H9 (cell line): ENCODE measurements at regions not wholly inside any gene's neighbourhood (a gene's known extent, or its start where the extent isn't known, plus 50 kb on each side); places are given as distances from the start of the nearest gene placed in this dataset.

Experiments used
- DNase-seq: peaks from one replicate; pipeline ENCODE4 v3.0.0-alpha.2; 2017
- H2AFZ ChIP-seq: one replicate; pipeline ENCODE4 v1.6.1; 2013; ENCODE audit warnings: mild to moderate bottlenecking, low read length, control low read depth, moderate library complexity
- H2AK5ac ChIP-seq: 2 replicates; pipeline ENCODE4 v1.6.1; 2013; ENCODE audit warnings: low read length, control low read depth, mixed read lengths; ENCODE audit not compliant: insufficient read length
- H2BK120ac ChIP-seq: one replicate; pipeline ENCODE4 v1.6.1; 2013; ENCODE audit warnings: low read depth, mild to moderate bottlenecking, low read length, control low read depth, inconsistent platforms; ENCODE audit not compliant: poor library complexity, severe bottlenecking
- H2BK12ac ChIP-seq: 2 replicates; pipeline ENCODE4 v1.6.1; 2013; ENCODE audit warnings: low read length, control low read depth, mixed read lengths, low read depth; ENCODE audit not compliant: insufficient read length
- H2BK15ac ChIP-seq: 2 replicates; pipeline ENCODE4 v1.6.1; 2013; ENCODE audit warnings: low read depth, low read length, control low read depth
- H2BK20ac ChIP-seq: one replicate; pipeline ENCODE4 v1.6.1; 2013; ENCODE audit warnings: low read depth, mild to moderate bottlenecking, low read length, control low read depth, inconsistent platforms; ENCODE audit not compliant: poor library complexity, severe bottlenecking
- H2BK5ac ChIP-seq: 2 replicates; pipeline ENCODE4 v1.6.1; 2013; ENCODE audit warnings: low read length, control low read depth, mixed read lengths; ENCODE audit not compliant: insufficient read length
- H3K14ac ChIP-seq: 2 replicates; pipeline ENCODE4 v1.6.1; 2013; ENCODE audit warnings: low read length, control low read depth; ENCODE audit not compliant: insufficient read depth
- H3K18ac ChIP-seq: 2 replicates; pipeline ENCODE4 v1.6.1; 2013; ENCODE audit warnings: low read depth, mild to moderate bottlenecking, mixed read lengths, low read length, control low read depth; ENCODE audit not compliant: insufficient read length
- H3K23ac ChIP-seq: 2 replicates; pipeline ENCODE4 v1.6.1; 2013; ENCODE audit warnings: low read length, control low read depth, mixed read lengths, low read depth; ENCODE audit not compliant: insufficient read length
- H3K23me2 ChIP-seq: 2 replicates; pipeline ENCODE4 v1.6.1; 2013; ENCODE audit warnings: low read depth, mild to moderate bottlenecking, mixed read lengths, low read length, control low read depth; ENCODE audit not compliant: insufficient read length, poor library complexity, severe bottlenecking
- H3K27ac ChIP-seq: 2 replicates; pipeline ENCODE4 v1.5.1; 2013; ENCODE audit warnings: low read length, control low read depth, mixed read lengths, low read depth; ENCODE audit not compliant: insufficient read length
- H3K27me3 ChIP-seq: 2 replicates; pipeline ENCODE4 v1.6.1; 2013; ENCODE audit warnings: low read length, control low read depth, inconsistent platforms; ENCODE audit not compliant: insufficient read depth
- H3K4ac ChIP-seq: 2 replicates; pipeline ENCODE4 v1.6.1; 2013; ENCODE audit warnings: low read depth, mild to moderate bottlenecking, control low read depth, inconsistent platforms, low read length, moderate library complexity
- H3K4me1 ChIP-seq: 2 replicates; pipeline ENCODE4 v1.6.1; 2013; ENCODE audit warnings: low read length, control low read depth, inconsistent platforms; ENCODE audit not compliant: insufficient read depth
- H3K4me2 ChIP-seq: 2 replicates; pipeline ENCODE4 v1.6.1; 2013; ENCODE audit warnings: low read length, control low read depth, mixed read lengths; ENCODE audit not compliant: insufficient read length, insufficient read depth
- H3K56ac ChIP-seq: 2 replicates; pipeline ENCODE4 v1.6.1; 2013; ENCODE audit warnings: low read depth, mild to moderate bottlenecking, mixed read lengths, low read length, control low read depth; ENCODE audit not compliant: insufficient read length
- H3K79me1 ChIP-seq: 2 replicates; pipeline ENCODE4 v1.6.1; 2013; ENCODE audit warnings: low read depth, mild to moderate bottlenecking, moderate library complexity, low read length, control low read depth, inconsistent platforms; ENCODE audit not compliant: insufficient read depth, poor library complexity, severe bottlenecking
- H3K79me2 ChIP-seq: 2 replicates; pipeline ENCODE4 v1.6.1; 2013; ENCODE audit warnings: low read length, control low read depth, inconsistent platforms; ENCODE audit not compliant: insufficient read depth
- H3K9ac ChIP-seq: 2 replicates; pipeline ENCODE4 v1.6.1; 2013; ENCODE audit warnings: low read length, control low read depth, mixed read lengths; ENCODE audit not compliant: insufficient read length; ENCODE audit errors: extremely low read depth
- H3K9me3 ChIP-seq: one replicate; pipeline ENCODE4 v1.6.1; 2013; ENCODE audit warnings: low read depth, low read length, inconsistent platforms; ENCODE audit not compliant: control insufficient read depth
- H3T11ph ChIP-seq: one replicate; pipeline ENCODE4 v1.6.1; 2013; ENCODE audit warnings: mild to moderate bottlenecking, low read length, control low read depth, inconsistent platforms
- H4K20me1 ChIP-seq: one replicate; pipeline ENCODE4 v1.6.1; 2013; ENCODE audit not compliant: control insufficient read depth, insufficient read length, insufficient read depth
- H4K5ac ChIP-seq: 2 replicates; pipeline ENCODE4 v1.6.1; 2013; ENCODE audit warnings: low read depth, mild to moderate bottlenecking, mixed read lengths, low read length, control low read depth; ENCODE audit not compliant: insufficient read length
- H4K8ac ChIP-seq: replicated peaks from 2 replicates; pipeline ENCODE4 v1.6.1; 2013; ENCODE audit warnings: low read length, control low read depth, mixed read lengths, low read depth; ENCODE audit not compliant: insufficient read length
- H4K91ac ChIP-seq: 2 replicates; pipeline ENCODE4 v1.6.1; 2013; ENCODE audit warnings: low read depth, mild to moderate bottlenecking, moderate library complexity, mixed read lengths, low read length, control low read depth; ENCODE audit not compliant: insufficient read length
- H3K27ac Mint-ChIP-seq, 3 experiments: 2 replicates in 2 of 3; 3 replicates in 1 of 3; pipeline ENCODE4 v1.8.0; 2020 to 2021; ENCODE audit warnings: mixed read lengths in 3 of 3, mild to moderate bottlenecking in 1 of 3, moderate library complexity in 1 of 3
- H3K27me3 Mint-ChIP-seq: 2 replicates; pipeline ENCODE4 v1.8.0; 2021; ENCODE audit warnings: low read depth, mild to moderate bottlenecking, moderate library complexity, mixed read lengths
- H3K36me3 Mint-ChIP-seq, 3 experiments: 2 replicates in 2 of 3; 3 replicates in 1 of 3; pipeline ENCODE4 v1.8.0; 2020 to 2021; ENCODE audit warnings: low read depth in 3 of 3, mixed read lengths in 3 of 3; ENCODE audit not compliant: insufficient read depth in 1 of 3
- H3K4me1 Mint-ChIP-seq, 2 experiments: 2 replicates each; pipeline ENCODE4 v1.8.0; 2020; ENCODE audit warnings: mixed read lengths in 2 of 2
- H3K4me3 Mint-ChIP-seq, 2 experiments: 2 replicates in 1 of 2; 3 replicates in 1 of 2; pipeline ENCODE4 v1.8.0; 2020 to 2021; ENCODE audit warnings: mild to moderate bottlenecking in 2 of 2, mixed read lengths in 2 of 2, moderate library complexity in 1 of 2
- H3K9me3 Mint-ChIP-seq, 2 experiments: 2 replicates in 1 of 2; 3 replicates in 1 of 2; pipeline ENCODE4 v1.8.0; 2020; ENCODE audit warnings: mild to moderate bottlenecking in 2 of 2, mixed read lengths in 2 of 2, moderate library complexity in 1 of 2
- CTCF ChIP-seq: fragments of 200-600 bp; sonication (generic); conservative IDR thresholded peaks from 3 replicates; pipeline ENCODE4 v1.8.0; 2021; ENCODE audit warnings: antibody characterized with exemption, mild to moderate bottlenecking
- WGBS: extraction: QIAGEN DNeasy Blood & Tissue Kit; methylation state at CpG from one replicate; pipeline ENCODE4 v1.1.7; 2013; ENCODE audit warnings: missing lambda C conversion rate, low lambda C conversion rate, mixed read lengths; ENCODE audit not compliant: insufficient read length; ENCODE audit errors: extremely low coverage; 5-methylcytosine and 5-hydroxymethylcytosine counted together

DNA sequence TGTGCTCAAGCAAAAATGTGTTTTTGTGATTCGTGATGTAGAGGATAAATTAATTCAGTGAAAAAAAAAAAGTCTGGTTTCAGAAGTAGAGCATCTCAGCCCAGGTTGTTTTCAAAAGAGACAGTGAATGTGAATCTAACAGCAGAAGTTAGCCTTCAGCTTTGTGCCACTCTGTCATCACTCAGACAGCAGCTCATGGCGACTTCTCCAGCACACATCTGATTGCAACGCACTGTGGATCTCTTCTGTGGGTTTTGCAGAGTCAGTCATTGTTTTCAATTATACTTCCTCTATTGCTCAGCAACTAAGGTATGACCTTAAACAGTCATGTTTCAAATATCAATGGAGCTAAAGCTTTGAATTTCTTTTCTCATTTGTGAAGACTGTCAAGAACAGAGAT is 335.5 kb upstream of the POU3F2 start:
- Histone ChIP-seq H3K56ac (no peak overlapping the region), H3K23me2 (no peaks in the 10 kb centered on the region), H3K79me1 (no peaks in the 10 kb centered on the region), H3K4me1 (no peaks in the 10 kb centered on the region), H2BK15ac (no peak overlapping the region), H3K9me3 (no peaks in the 10 kb centered on the region), H4K20me1 (no peaks in the 10 kb centered on the region), H4K8ac (no peak overlapping the region), H4K5ac (no peak overlapping the region), H2BK12ac (no peak overlapping the region), H3K4ac (no peak overlapping the region), H3T11ph (no peak overlapping the region), H3K27ac (no peak overlapping the region), H2BK5ac (no peak overlapping the region), H2BK20ac (no peak overlapping the region), H3K9ac (no peak overlapping the region), H3K4me2 (no peak overlapping the region), H3K18ac (no peak overlapping the region), H2AFZ (no peak overlapping the region), H4K91ac (no peak overlapping the region), H2BK120ac (no peak overlapping the region), H3K14ac (no peak overlapping the region), H3K27me3 (no peaks in the 10 kb centered on the region), H3K23ac (no peak overlapping the region), H3K79me2 (no peaks in the 10 kb centered on the region), H2AK5ac (no peak overlapping the region)
- H3K36me3 Mint-ChIP-seq = no peaks in the 10 kb centered on the region
- no peaks in the 10 kb centered on the region for H3K27me3 Mint-ChIP-seq
- no CpG with 5 or more reads among the region's 3 CpGs for WGBS
- H3K4me3 Mint-ChIP-seq = no peak overlapping the region
- no peak for TF ChIP-seq CTCF
- DNase-seq = no peak
- H3K27ac Mint-ChIP-seq = no peak overlapping the region
- H3K4me1 Mint-ChIP-seq = peaks cover 8% of the 10 kb centered on the region in 2 experiments
- no peaks in the 10 kb centered on the region for H3K9me3 Mint-ChIP-seq
